ENCODE measurements at regions not wholly inside any gene's neighbourhood (a gene's known extent, or its start where the extent isn't known, plus 50 kb on each side); places are given as distances from the start of the nearest gene placed in this dataset.

DNA sequence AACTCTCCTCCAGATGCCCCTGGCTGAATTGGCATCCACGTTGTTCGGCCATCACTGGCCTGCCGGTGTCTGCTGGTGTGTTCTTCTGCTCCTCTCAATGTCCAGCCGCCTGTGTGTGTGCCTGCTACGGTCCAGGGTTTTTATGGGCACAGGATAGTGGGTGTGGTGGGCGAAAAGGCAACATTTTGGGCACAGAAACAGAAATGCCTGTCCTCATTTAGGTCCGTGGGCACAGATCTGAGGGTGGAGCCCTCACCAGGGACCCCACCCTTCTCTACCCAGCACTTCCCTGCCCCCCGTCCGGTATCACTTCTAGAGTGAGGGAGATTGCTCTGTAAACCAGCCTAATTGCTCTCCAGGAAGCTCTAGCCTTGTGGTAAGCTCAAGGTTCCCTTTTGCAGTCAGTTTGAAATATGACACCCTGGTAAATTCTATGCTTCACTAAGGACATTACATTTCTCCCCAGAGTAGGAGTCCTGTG, 410.1 kb downstream of the MAT2B start (continued):
- TF ChIP-seq ZBTB26 (CRISPR knock-in tag; IDR thresholded peaks at IDR 0.05; ENCODE audit: borderline replicate concordance): peak; percentile 58; the same call in 1 of the 2 replicates
- TF ChIP-seq SUZ12 (IDR thresholded peaks at IDR 0.05; ENCODE audit: low read depth, low read length): no peak
- no peak for TF ChIP-seq LCORL (IDR thresholded peaks at IDR 0.05)
- TF ChIP-seq LCORL (CRISPR knock-in tag; IDR thresholded peaks at IDR 0.05): no peak
- TF ChIP-seq, protein P1, sequence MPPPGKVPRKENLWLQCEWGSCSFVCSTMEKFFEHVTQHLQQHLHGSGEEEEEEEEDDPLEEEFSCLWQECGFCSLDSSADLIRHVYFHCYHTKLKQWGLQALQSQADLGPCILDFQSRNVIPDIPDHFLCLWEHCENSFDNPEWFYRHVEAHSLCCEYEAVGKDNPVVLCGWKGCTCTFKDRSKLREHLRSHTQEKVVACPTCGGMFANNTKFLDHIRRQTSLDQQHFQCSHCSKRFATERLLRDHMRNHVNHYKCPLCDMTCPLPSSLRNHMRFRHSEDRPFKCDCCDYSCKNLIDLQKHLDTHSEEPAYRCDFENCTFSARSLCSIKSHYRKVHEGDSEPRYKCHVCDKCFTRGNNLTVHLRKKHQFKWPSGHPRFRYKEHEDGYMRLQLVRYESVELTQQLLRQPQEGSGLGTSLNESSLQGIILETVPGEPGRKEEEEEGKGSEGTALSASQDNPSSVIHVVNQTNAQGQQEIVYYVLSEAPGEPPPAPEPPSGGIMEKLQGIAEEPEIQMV (CRISPR knock-in tag; IDR thresholded peaks at IDR 0.05; ENCODE audit: low read depth): peak; percentile 87; the same call in 1 of the 2 replicates
- peak; percentile 84; the same call in 1 of the 2 replicates for TF ChIP-seq SIX1 (CRISPR knock-in tag; IDR thresholded peaks at IDR 0.05; ENCODE audit: borderline replicate concordance)
- TF ChIP-seq ZNF281 (CRISPR knock-in tag; IDR thresholded peaks at IDR 0.05; ENCODE audit: borderline replicate concordance): peak; percentile 19; the same call in 1 of the 2 replicates

- Histone ChIP-seq H3K36me3 (replicated peaks in 1 of 2; ENCODE audit: control insufficient read depth in 1 of 2, insufficient read depth in 2 of 2, low read length in 2 of 2) (no peaks in the 10 kb centered on the region), H3K27ac (ENCODE audit: extremely low read length, insufficient read depth, low read length) (no peak overlapping the region), H3K9ac (ENCODE audit: insufficient read depth, low read depth, low read length) (no peak overlapping the region), H3K4me3 (replicated peaks in 1 of 3; ENCODE audit: insufficient read depth in 1 of 3, low read depth in 2 of 3, low read length in 3 of 3) (no peak overlapping the region), H3K4me2 (ENCODE audit: low read depth, low read length) (no peak overlapping the region), H2AFZ (ENCODE audit: low read length) (no peak overlapping the region), H3K79me2 (ENCODE audit: insufficient read depth, low read length) (no peaks in the 10 kb centered on the region), H3K4me1 (ENCODE audit: insufficient read depth, low read length) (peaks cover 16% of the 10 kb centered on the region), H3K9me3 (ENCODE audit: low read length) (peaks cover 9% of the 10 kb centered on the region; the same call in 1 of the 2 replicates), H4K20me1 (ENCODE audit: insufficient read depth, low read length) (no peaks in the 10 kb centered on the region), H3K27me3 (ENCODE audit: control insufficient read depth in 1 of 2, insufficient read depth in 2 of 2, low read length in 2 of 2) (no peaks in the 10 kb centered on the region)
- FAIRE-seq: no peak
- TF ChIP-seq ZNF562 (CRISPR knock-in tag; IDR thresholded peaks at IDR 0.05; ENCODE audit: borderline replicate concordance): no peak
- 28% methylated on average over 2 of the region's 2 CpGs for WGBS (ENCODE audit: low lambda C conversion rate)
- ChIA-PET CTCF (ENCODE audit: low intra/inter-chr PET ratio, low total read pairs) (no interaction called here), POLR2A (no interaction called here)
- BruUV-seq (replicated peaks): no TSS peak
- intact Hi-C loops (cut with micrococcal nuclease; ENCODE audit: unreplicated experiment) (no loop called here), in situ Hi-C loops (cut with HindIII; ENCODE audit: extremely low pct_ligation_motif_present, low pct_unique_long_range_greater_than_20kb) (no loop called here)
- no peak for ATAC-seq
- no peak for DNase-seq (ENCODE audit: low spot score)
Measured at GRCh38 chr5:163916376-163916775, 411.0 kb downstream of the MAT2B start.
